Pons (tissue), 1 donor: ENCODE measurements at regions not wholly inside any gene's neighbourhood (a gene's known extent, or its start where the extent isn't known, plus 50 kb on each side); places are given as distances from the start of the nearest gene placed in this dataset.

Source experiments
- DNase-seq: peaks from one replicate; pipeline ENCODE4 v3.0.0-alpha.2; 2016; ENCODE audit warnings: low spot score

GRCh38 chr1:83725735-83726360 lies 273.1 kb downstream of the TTLL7 start:
- no peak for DNase-seq

- no peak for DNase-seq
These were observed 280.6 kb downstream of the TTLL7 start for GRCh38 chr1:83718338-83718737.

- DNase-seq: no peak
These were observed 281.1 kb downstream of the TTLL7 start for GRCh38 chr1:83717785-83718184.

GRCh38 chr1:83716641-83717040 lies 282.3 kb downstream of the TTLL7 start:
- no peak for DNase-seq

- DNase-seq: no peak
These were observed 283.4 kb downstream of the TTLL7 start for GRCh38 chr1:83715550-83715949.

GRCh38 chr1:83709662-83710061 lies 289.3 kb downstream of the TTLL7 start:
- no peak for DNase-seq

- no peak for DNase-seq
These were observed 292.5 kb downstream of the TTLL7 start for GRCh38 chr1:83706354-83706938.

- DNase-seq: no peak
These were observed 293.8 kb downstream of the TTLL7 start for GRCh38 chr1:83705091-83705490.

GRCh38 chr1:83704350-83704749 lies 294.6 kb downstream of the TTLL7 start:
- DNase-seq: no peak

GRCh38 chr1:83702356-83702755 lies 296.6 kb downstream of the TTLL7 start:
- DNase-seq: no peak

- no peak for DNase-seq
These were observed 297.6 kb downstream of the TTLL7 start for GRCh38 chr1:83701355-83701754.

- no peak for DNase-seq
These were observed 300.3 kb downstream of the TTLL7 start for GRCh38 chr1:83698644-83699043.

GRCh38 chr1:83697961-83698360 lies 301.0 kb downstream of the TTLL7 start:
- DNase-seq: no peak

GRCh38 chr1:83697220-83697619 lies 301.7 kb downstream of the TTLL7 start:
- DNase-seq: no peak

GRCh38 chr1:83694449-83694848 lies 304.5 kb downstream of the TTLL7 start:
- no peak for DNase-seq

GRCh38 chr1:83693427-83694126 lies 305.4 kb downstream of the TTLL7 start:
- peak; percentile 25 for DNase-seq

GRCh38 chr1:83692524-83693381 lies 306.2 kb downstream of the TTLL7 start:
- DNase-seq: peak; percentile 31

- DNase-seq: no peak
These were observed 306.9 kb downstream of the TTLL7 start for GRCh38 chr1:83691953-83692500.

GRCh38 chr1:83689921-83690868 lies 308.7 kb downstream of the TTLL7 start:
- DNase-seq: no peak

- DNase-seq: no peak
These were observed 316.8 kb downstream of the TTLL7 start for GRCh38 chr1:83682132-83682531.

GRCh38 chr1:83676106-83676505 lies 322.8 kb downstream of the TTLL7 start:
- DNase-seq: no peak
